GM19239 (cell line): ENCODE measurements at regions not wholly inside any gene's neighbourhood (a gene's known extent, or its start where the extent isn't known, plus 50 kb on each side); places are given as distances from the start of the nearest gene placed in this dataset.

Experiments
- DNase-seq: peaks from one replicate; pipeline ENCODE4 v3.0.0; 2011; ENCODE audit warnings: low spot score; ENCODE audit not compliant: insufficient read length
- FAIRE-seq: peaks from 2 replicates; lab custom pipeline; 2011; peaks lifted over from hg19 to GRCh38; lab: Jason Lieb, UNC

- DNase-seq (no peak), FAIRE-seq (no peak)
Measured at GRCh38 chr2:176744146-176744545, 468.4 kb upstream of the HNRNPA3 start.

GRCh38 chr2:176745543-176746200, 466.9 kb upstream of the HNRNPA3 start:
- peak; percentile 18 for FAIRE-seq
- DNase-seq: no peak

GRCh38 chr2:176746411-176746810, 466.2 kb upstream of the HNRNPA3 start:
- DNase-seq: no peak
- FAIRE-seq: no peak

- DNase-seq: no peak
- FAIRE-seq: no peak
Measured at GRCh38 chr2:176747506-176747905, 465.1 kb upstream of the HNRNPA3 start.

GRCh38 chr2:176747928-176748327, 464.7 kb upstream of the HNRNPA3 start:
- no peak for DNase-seq
- no peak for FAIRE-seq

- no peak for FAIRE-seq
- DNase-seq: no peak
Measured at GRCh38 chr2:176748662-176749061, 463.9 kb upstream of the HNRNPA3 start.

GRCh38 chr2:176751314-176752227, 461.0 kb upstream of the HNRNPA3 start:
- DNase-seq (no peak), FAIRE-seq (no peak)

GRCh38 chr2:176752295-176752694, 460.3 kb upstream of the HNRNPA3 start:
- DNase-seq: no peak
- no peak for FAIRE-seq

GRCh38 chr2:176753205-176753604, 459.4 kb upstream of the HNRNPA3 start:
- no peak for DNase-seq
- no peak for FAIRE-seq

GRCh38 chr2:176753752-176754474, 458.7 kb upstream of the HNRNPA3 start:
- DNase-seq (no peak), FAIRE-seq (no peak)

- FAIRE-seq: no peak
- no peak for DNase-seq
Measured at GRCh38 chr2:176755537-176756135, 457.0 kb upstream of the HNRNPA3 start.

GRCh38 chr2:176758426-176758825, 454.2 kb upstream of the HNRNPA3 start:
- DNase-seq (no peak), FAIRE-seq (no peak)

- DNase-seq (no peak), FAIRE-seq (no peak)
Measured at GRCh38 chr2:176760439-176760838, 452.2 kb upstream of the HNRNPA3 start.

GRCh38 chr2:176763130-176763529, 449.5 kb upstream of the HNRNPA3 start:
- DNase-seq (no peak), FAIRE-seq (no peak)

GRCh38 chr2:176763851-176764404, 448.7 kb upstream of the HNRNPA3 start:
- DNase-seq (no peak), FAIRE-seq (no peak)

GRCh38 chr2:176764921-176765320, 447.7 kb upstream of the HNRNPA3 start:
- FAIRE-seq: no peak
- no peak for DNase-seq

GRCh38 chr2:176766005-176766404, 446.6 kb upstream of the HNRNPA3 start:
- no peak for FAIRE-seq
- no peak for DNase-seq

GRCh38 chr2:176768185-176768584, 444.4 kb upstream of the HNRNPA3 start:
- FAIRE-seq (no peak), DNase-seq (no peak)

- FAIRE-seq (no peak), DNase-seq (no peak)
Measured at GRCh38 chr2:176769021-176769420, 443.6 kb upstream of the HNRNPA3 start.
